HL-60/S4 treated with retinoic acid at 250 ng/mL for 4 days and 3 days (cell line): ENCODE measurements at regions not wholly inside any gene's neighbourhood (a gene's known extent, or its start where the extent isn't known, plus 50 kb on each side); places are given as distances from the start of the nearest gene placed in this dataset.

Source experiments
- in situ Hi-C: fragments of 300-500 bp; cut with MboI; formaldehyde crosslinking; loops from 2 replicates; pipeline ENCODE4 v1.7.0; 2022; ENCODE audit warnings: low sequenced_read_pairs

DNA sequence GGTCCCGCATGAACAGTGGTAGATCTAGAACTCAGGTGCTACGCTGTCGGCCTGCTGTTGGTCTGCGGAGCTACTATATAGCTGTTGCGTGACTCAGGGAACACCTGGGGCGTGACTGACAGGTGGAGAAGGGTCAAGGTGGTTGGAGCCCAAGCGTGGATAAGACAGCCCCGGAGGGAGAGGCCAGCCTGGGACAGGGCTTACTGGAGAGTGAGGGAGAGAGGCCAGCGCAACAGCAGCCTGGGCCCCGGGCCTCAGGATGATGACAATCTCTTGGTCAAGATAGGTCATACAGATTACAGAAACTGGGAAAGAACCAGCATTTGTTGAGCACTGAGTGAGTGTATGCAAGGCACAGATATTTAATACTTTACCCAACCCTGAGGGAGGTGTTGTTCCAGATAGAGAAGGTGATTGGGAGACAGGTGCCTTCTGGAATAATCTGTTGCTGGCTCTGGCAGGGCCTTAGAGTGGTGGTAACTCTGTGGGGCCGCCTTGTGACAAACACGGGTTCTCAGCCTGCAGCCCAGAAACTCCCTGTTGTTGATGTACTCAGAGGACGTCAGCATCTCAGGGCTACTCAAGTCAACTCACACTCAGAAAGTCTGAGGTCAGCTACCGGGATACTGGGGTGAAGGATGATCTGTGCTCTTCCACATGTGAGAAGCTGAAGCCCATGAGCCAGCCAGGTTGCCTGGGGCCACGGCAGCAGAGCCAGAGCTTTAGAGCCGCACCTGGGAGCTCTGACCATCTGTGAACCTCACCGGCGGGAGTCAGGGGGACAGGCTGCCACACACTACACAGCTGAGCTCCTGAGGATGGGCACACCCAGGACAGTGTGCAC is 265.4 kb upstream of the HES1 start:
- in situ Hi-C loops = no loop called here

DNA sequence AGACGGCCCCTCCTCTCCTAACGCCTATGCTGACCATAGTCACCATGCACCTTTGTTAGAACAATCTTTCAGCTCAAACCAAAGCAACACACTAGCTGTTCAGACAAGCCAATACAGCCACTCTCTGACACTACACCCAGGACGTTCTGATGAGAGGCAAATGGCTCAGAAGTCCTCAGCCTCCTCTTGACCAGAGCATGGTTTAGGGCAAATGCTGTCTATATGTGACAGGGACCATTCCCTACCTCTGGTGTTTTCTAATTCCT is 264.8 kb upstream of the HES1 start:
- in situ Hi-C loops = no loop called here

DNA sequence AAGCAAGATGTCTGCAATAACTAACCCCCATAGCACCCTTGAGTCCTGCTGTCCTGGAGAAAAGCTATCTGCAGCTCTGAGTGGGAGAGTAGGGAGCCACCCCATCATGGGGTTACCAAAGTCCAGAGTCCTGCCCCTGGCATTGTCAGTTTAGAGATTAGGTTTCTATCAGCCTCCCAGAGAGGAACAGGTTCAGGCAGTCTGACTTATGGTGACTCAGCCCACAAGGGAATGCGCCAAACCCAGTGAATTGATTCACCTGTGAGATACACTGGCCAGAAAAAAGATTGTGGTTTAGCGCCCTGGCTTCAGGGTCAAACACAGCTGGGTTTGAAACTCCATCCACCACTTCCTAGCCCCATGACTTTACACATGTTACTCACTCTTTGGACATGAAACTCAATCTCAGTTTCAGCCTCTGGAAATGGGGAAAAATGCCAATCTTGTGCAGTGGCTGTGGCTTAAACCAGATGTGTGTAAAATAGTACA is 263.6 kb upstream of the HES1 start:
- in situ Hi-C loops = no loop called here

DNA sequence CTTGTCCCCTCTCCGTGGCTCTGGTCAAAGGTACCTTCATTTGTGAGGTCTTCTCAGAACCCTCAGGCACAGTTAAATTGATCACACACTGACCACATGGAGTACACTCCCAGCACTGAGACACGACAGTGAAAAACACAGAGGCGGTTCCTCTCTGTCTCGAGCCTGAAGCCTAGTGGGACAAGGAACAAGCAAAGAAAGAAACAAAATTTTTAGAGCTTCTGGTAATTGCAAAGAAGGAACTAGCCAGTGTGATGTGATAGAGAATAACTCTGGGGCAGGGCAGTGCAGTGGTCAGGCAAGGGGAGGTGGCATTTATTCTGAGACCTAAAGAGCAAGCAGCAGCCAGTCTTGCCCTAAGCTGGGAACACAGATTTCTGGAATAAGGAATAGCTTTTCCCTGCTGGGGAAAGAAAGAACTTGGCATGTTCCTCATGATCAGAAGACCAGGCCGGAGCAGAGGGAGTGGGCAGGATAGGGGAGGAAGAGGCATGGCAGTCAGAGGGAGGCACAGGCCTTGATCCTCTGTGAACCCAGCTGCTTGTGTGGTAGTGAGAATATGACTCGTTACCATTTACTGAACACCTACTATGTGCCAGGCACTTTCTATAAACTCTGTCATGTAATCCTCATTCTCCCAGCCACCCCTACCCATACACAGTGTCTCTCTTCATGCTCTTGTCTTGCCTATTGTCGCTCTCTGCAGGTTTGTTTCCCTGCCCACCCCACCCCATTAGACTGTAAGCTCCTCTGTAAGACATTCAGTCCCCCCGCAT is 262.3 kb upstream of the HES1 start:
- in situ Hi-C loops = no loop called here

DNA sequence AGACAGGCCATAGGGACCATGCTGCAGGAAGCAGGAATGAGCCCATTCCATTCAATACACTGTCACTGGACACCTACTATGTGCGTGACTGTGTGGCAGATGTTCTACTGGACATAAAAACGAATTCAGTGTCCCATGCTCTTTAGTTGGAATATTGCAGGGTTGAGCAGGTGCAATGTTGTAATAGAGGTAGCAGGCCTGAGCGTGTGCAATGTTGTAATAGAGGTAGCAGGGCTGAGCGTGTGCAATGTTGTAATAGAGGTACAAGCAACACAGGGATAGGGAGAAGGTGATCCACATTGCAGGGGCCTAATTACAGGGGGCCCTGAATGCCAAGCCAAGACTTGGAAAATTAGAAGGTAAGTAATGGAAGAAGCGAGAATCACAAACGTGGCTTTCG is 261.4 kb upstream of the HES1 start:
- in situ Hi-C loops = no loop called here

DNA sequence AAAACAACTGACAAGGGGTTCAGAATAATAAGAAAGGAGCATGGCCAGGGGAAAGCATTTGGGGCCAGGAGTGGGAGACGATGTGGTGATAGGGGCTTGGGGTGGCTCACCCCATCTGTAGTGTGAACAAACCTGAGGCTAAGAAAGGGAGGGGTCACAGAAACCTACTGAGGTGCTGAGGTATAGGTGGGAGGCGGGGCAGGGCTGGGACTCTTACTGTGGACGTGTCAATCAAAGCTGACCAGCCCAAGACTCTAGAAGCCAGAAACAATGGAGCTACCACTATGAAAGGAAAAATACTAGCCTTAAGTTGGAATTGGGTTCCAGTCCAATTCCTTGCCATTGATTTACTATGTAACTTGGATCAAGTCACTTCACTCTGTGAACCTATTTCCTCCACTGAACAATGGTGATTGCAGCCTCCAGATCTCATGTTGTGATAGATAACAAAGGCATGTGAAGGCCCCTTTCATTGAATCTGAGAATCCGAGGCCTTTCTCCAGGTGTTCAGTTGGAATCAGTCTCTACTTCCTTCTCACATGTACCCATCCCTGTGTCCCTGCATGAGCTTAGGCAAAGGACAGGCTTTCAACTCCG is 260.9 kb upstream of the HES1 start:
- in situ Hi-C loops = no loop called here

DNA sequence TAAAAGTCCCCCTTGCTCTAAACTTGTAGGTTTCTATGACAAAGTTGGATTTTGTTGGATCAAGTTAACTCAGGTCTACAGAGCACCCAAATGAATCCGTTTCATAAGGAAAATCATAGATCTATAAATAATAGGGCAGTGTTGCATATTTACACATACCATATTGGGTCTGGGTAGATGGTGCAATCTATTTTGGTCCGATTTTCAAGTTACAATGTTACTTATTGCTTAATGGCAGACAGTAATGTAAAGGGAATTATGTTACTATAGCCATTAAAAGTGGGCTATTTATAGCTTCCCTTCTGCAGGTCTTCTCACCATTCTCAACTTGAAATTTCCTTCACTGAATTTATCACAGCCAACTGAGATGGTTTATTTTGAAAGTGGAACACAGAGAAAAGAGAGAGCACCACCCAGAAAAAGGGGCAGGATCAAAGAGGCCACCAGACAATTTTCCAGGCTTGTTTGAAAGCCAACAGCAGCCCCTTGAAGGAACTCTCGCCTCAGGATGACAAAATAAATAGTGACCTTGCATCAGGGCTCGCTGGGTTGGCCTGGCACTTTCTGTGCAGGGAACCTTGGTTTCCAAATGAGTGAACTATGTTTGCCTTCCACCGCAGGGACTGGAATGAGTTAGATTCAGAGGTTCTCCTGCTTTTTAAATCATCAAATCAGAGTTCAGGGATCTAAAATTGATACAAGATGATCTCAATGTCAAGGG is 260.2 kb upstream of the HES1 start:
- in situ Hi-C loops = no loop called here

DNA sequence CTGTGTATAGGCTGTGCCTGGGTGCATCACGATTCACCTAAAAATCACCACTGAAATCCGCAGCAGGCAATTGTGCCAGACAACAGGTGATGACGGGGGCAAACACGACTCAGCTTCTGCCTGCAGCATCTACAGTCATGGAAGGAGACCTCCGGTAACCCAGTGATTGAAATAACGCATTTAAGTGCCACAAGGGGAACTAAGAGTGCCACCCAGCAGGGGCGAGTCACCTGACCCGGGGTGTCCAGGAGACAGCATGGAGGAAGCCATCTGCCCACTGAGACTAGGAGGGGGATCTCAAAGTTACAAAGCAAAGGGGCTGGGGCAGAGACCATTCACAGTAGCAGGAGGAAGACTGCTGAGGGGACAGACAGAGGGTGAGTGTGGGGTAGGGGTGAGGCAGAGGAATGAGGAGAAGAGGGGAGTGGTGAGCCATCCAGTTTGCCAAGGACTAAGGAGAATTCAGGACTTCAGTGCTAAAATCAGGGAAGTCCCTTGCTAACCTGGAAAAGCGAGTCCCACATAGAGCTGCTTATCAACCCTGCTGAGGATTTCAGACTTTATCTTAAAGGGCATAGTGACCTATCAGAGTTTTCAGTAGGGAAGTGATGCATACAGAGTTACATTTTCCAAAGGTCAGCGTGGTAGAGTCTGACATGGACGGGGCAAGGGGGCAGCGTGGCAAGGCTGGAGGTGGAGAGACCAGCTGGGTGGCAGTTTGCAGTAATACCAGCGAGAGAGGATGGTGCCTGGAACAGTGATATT is 256.7 kb upstream of the HES1 start:
- in situ Hi-C loops = no loop called here

DNA sequence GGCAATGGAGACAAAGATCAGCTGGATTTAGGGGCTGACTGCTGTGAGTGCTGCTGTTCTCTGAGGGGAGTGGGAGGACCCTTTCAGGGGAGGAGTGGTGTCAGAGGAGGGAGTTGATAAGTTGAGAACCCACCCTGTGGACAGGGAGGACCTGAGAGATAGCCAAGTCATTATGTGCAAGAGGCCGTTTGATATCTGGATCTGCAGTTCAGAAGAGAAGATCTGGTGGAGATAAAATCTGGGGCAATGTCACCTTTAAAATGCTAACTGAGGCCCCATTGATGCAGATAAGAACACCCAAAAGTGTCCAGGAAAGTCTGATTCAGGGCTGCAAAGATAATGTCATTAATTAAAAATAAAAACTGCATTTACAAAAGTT is 256.1 kb upstream of the HES1 start:
- in situ Hi-C loops = no loop called here

DNA sequence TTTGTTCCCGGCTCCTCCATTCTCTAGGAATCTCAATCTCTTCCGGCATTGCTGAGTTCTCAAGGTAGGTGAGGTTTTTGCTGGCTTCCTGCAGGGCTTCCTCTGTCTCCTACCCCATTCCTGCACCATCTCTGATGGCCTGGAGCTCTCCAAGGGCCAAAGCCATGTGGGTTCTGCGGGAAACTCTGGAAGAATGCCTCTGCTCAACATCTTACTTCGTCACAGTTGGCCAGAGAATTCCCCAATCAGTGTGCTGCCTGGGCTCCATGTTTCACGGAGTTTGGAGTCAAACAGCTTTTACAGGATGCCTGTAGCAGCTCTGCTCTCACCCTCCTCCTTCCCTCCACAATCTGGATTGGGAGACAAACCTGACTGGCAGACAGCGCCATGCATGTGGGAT is 253.9 kb upstream of the HES1 start:
- in situ Hi-C loops = no loop called here

DNA sequence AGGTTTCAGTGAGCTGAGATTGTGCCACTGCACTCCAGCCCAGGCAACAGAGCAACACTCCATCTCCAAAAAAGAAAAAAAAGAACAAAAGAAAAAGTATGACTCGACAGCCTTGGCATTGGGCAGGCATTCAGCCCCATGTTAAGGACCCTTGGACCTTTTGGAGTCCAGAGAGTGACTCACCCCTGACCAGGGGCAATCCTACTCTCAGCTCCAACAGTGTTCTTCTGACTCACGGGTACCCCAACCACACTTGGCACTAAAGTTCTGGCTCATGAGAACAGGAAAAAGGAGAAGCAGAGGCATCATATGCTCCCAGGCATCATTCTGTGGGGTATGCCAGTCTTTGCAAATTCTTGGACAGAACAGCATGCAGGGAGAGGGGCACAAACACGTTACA is 252.4 kb upstream of the HES1 start:
- in situ Hi-C loops = no loop called here

DNA sequence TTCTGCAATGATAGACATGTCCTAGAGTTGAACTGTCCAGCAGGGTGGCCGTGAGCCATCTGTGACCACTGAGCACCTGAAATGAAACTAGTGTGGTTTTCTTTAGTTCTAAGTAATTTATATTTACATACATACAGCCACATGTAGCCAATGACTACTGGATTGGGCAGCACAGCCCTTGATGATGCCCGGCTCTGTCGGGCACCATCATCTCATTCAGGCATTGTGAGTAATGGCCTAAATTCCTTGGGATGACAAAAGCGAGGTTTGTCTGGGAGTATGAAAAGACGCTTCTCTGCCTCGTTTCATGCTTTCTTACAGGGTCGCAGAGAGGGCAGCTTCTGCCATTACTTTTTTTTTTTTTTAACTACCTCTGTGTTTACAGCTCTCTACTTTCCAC is 251.9 kb upstream of the HES1 start:
- in situ Hi-C loops = no loop called here

DNA sequence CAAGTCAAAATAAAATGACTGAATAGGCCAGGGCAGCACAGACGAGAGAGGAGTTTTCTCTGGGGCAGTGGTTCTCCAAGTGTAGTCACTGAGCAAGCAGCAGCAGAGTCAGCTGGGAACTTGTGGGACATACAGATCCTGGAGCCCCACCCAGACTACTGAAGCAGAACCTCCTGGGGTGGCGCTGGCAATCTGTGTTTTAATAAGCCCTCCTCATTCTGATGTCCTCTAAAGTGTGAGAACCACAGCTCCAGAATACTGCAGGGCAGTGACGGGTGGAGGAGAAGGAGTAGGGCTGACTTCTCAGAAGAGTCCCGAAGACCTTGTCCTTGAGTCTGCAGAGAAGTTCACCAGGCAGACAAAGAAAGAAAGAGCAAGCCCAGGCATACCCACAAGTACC is 251.3 kb upstream of the HES1 start:
- in situ Hi-C loops = no loop called here

DNA sequence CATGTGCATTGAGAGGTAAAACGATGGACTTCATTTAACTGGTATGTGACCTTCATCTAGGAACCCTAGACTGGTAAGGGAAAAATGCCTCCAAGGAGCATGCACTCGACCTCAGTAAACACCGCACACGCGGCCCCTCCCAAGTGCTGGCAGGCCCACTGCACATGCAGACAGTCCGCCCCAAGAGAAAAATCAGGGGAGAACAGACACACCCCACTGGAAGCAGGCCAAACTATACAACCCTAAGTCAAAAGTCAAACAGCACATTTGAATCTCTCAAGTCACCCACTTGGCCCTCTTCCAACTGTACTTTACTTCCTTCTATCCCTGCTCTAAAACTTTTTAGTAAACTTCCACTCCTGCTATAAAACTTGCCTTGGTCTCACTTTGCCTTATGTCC is 250.1 kb upstream of the HES1 start:
- in situ Hi-C loops = no loop called here

DNA sequence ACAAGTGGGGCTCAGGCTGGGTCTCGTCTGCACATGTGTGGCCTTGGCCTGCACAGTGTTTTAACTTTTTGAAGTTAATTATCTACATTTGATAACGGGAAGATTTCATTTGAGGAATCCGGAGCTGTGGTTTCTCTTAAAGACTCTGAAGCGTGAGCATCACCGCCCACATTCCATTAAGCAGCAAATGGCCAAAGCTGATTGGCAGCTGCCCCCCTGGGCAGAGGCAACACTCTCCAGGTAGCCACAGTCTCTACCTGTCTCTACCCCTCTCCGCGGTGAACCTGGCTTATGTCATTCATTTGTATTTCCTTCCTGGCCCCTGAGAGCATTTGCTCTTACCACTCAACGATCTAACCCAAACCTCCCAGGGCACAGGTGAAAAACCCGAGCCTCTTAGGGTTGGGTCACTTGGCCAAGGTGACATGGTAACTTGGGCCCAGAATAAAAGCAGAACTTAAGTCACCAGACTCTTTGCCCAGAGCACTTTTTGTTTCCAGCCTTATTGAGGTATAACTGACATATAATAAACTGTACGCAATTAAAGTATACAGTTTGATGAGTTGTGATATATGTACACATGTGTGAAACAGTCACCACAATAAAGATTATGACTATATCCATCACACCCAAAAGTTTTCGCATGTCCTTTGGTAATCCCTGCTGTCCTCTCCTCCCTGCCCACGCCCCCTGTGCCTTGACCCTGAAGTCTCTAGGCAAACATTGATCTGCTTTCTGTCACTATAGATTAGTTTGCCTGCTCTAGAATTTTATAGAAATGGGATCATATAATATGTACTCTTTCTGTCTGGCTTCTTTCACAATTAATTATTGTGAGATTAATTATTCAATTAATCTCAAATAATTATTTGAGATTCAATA is 245.7 kb upstream of the HES1 start:
- in situ Hi-C loops = no loop called here

DNA sequence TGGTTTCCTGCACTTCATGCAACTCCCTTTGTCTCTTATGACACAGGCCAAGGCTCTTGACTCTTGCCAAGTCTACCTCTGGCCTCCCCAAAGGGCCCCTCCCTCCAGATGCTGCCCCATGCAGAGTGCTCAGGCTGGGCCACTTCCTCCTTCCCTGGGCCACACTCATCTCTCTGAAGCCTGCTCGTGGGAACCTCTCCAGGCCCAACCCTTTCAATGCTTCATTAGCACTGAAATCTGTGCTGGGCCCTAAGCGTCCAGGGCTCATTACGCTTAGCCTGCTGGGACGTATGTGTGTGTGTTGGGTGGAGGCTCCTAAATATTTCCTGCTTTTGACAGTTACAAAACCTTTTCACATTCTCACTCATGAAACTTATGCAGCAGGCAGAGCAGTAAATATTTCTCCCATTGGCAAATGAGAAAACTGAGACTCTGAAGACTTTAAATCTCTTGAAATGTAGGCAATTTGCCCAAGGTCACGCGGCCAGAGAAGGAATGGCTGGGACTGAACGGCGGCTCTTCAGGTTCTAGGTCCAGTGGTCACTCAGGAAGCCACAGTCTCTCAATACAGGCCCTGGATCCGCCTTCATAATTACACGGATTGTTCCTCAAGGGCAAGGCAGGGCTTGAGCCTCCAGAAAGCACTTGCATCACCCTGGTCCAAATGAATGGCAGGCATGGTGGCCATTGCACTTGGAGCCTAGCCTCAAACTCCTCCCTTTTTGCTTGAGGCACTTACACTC is 241.7 kb upstream of the HES1 start:
- in situ Hi-C loops = no loop called here

DNA sequence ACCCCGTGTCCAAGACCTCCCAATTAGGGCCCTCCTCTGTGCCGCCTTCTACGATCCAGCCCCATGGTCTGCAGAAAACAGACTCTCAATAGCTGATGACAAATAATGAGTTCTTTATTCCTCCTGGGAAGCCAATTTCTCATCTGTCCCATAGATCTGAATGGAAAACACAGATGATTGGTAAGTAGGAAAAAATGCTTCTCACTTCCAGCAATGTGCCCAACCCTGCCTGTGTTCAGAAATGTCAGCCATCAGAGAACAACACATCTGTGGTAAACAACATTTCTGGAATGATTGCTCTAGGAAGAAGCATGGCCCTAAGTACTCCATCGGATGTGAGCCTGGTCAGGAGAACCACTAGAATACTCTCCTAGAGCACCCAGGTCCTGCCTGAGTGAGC is 240.5 kb upstream of the HES1 start:
- in situ Hi-C loops = no loop called here

DNA sequence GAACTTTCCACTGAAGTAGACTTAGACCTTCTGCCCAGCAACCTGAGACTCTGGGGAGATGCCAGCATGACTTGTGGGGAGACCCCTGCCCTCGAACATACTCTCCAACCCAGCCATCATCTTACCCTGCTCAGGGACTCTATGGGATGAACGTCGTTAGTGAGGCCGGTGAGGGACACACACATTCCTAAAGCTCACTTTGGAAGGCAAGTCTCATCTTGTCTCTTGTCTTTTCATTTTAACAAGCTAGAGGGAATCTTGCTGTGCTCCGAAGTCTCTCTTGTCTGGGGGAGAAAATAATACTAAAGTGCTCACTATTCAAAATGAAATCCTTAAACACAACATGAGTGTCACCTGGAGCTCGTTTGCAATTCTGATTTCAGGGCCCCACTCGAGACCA is 239.5 kb upstream of the HES1 start:
- in situ Hi-C loops = no loop called here

DNA sequence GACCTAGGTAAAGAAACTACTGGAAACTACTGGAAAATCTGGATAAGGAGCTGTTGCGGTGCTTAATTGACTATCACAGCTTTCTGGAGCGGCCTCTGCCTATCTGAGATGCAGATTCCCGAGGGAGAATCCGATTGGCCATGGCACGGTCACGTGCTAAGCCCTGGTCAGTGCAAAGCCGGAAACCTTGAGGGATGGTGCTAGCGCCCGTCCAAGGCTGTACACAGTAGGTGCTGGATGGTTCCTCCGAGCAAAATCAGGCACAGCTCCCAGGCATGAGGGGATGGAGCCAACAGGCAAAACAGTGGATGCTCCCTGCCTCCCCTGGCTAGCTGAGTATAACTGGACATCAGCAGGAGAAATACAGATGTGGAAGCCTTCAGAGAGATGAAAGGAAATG is 238.7 kb upstream of the HES1 start:
- in situ Hi-C loops = no loop called here
